ENCODE measurements at regions not wholly inside any gene's neighbourhood (a gene's known extent, or its start where the extent isn't known, plus 50 kb on each side); places are given as distances from the start of the nearest gene placed in this dataset.
"Not testable (repeated sequence)": the region's sequence is repeated elsewhere in the genome, so short reads cannot be mapped to it uniquely, and the experiment has no call there.

DNA sequence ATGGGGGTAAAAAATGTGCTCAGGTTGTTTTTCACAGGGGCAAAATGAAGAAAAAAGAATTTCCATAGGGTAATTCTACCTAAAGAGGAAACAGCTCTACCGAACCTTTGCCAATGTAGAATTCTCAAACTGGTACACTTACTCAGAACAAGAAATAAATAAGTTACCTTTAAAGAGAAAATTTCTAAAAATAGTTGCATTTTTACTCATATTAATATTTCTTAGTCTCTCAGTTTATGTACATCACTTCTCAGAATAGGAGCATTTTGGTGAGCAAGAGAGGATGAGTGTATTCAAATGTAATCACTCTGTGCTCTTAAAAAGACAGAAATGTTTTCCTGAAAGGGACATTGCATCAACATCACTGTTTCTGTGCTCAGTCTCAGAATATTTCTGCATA, 574.7 kb upstream of the SLC8A1 start:
- no peak for DNase-seq
- no peak for ATAC-seq
- intact Hi-C loops (cut with DNase I, micrococcal nuclease): no loop called here
- no peaks in the 10 kb centered on the region for H3K36me3 ChIP-seq (ENCODE audit: low read depth)
- no peak overlapping the region for H3K4me3 ChIP-seq
- TF ChIP-seq, protein P1, sequence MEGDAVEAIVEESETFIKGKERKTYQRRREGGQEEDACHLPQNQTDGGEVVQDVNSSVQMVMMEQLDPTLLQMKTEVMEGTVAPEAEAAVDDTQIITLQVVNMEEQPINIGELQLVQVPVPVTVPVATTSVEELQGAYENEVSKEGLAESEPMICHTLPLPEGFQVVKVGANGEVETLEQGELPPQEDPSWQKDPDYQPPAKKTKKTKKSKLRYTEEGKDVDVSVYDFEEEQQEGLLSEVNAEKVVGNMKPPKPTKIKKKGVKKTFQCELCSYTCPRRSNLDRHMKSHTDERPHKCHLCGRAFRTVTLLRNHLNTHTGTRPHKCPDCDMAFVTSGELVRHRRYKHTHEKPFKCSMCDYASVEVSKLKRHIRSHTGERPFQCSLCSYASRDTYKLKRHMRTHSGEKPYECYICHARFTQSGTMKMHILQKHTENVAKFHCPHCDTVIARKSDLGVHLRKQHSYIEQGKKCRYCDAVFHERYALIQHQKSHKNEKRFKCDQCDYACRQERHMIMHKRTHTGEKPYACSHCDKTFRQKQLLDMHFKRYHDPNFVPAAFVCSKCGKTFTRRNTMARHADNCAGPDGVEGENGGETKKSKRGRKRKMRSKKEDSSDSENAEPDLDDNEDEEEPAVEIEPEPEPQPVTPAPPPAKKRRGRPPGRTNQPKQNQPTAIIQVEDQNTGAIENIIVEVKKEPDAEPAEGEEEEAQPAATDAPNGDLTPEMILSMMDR (IDR thresholded peaks at IDR 0.05): no peak
- no peaks in the 10 kb centered on the region for H3K4me1 ChIP-seq (ENCODE audit: low read depth)
- H3K9me3 ChIP-seq: no peaks in the 10 kb centered on the region

DNA sequence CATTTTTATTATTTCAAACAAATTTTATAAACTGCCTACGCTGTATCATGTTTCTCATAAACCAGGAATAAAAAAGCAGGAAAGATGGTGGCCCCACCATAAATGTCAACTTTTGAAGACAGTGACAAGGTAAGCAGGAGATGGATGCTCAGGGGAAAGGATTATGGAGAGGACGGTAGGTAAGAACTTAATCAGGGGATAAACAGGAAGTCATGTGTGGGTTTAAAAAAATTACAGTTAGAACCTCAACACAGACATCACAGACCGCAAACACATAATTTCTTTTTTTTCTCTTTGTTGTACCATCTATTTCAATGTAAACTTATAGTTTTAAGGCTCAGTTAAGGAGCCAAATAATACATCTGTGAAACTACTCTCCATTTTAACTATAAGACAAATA, 575.2 kb upstream of the SLC8A1 start:
- Histone ChIP-seq H3K4me1 (ENCODE audit: low read depth) (no peaks in the 10 kb centered on the region), H3K4me3 (no peak overlapping the region), H3K36me3 (ENCODE audit: low read depth) (no peaks in the 10 kb centered on the region), H3K9me3 (no peaks in the 10 kb centered on the region)
- DNase-seq (no peak), ATAC-seq (no peak)
- TF ChIP-seq, protein P1 (IDR thresholded peaks at IDR 0.05): no peak
- intact Hi-C loops (cut with DNase I, micrococcal nuclease): no loop called here

DNA sequence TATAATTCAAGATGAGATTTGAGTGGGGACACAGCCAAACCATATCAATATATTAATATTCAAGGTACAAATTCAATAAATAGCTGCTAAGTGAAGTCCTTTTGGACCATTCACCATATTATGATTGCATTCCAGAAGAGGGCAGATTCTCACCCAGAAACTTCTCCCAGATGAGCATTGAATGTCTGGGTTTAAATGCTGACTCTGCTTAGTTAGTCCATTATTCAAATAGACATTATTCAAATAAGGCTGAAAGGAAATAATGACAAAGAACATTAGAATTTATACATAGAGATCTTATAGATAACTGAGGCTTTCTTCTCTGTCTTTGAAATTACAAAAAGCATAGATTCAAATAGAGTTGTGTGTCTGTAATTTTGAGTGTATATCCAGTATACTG, 579.4 kb upstream of the SLC8A1 start:
- ATAC-seq (no peak), DNase-seq (no peak)
- no peak overlapping the region for H3K4me3 ChIP-seq
- no peaks in the 10 kb centered on the region for H3K4me1 ChIP-seq (ENCODE audit: low read depth)
- H3K9me3 ChIP-seq: no peaks in the 10 kb centered on the region
- no peaks in the 10 kb centered on the region for H3K36me3 ChIP-seq (ENCODE audit: low read depth)
- intact Hi-C loops (cut with DNase I, micrococcal nuclease): no loop called here
- TF ChIP-seq, protein P1 (IDR thresholded peaks at IDR 0.05): no peak

DNA sequence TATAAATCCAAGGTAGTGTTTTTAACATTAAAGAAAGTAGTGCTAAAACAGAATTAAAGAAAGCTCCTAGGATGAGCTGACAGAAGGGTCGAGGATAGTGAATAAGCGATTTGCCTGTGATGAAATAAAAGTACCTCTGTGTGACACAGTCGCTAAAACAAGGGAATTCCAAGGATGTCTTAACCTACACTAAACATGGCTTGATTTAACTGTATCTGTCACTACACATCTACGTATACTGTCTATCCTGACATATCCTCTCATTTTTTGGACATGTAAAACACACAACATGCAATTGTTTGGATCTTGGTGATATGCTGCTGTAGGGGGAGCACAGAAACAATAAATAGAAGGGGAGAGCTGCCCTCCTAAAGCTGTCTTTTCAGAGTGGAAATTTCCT, 580.8 kb upstream of the SLC8A1 start:
- Histone ChIP-seq H3K4me1 (ENCODE audit: low read depth) (no peaks in the 10 kb centered on the region), H3K9me3 (no peaks in the 10 kb centered on the region), H3K36me3 (ENCODE audit: low read depth) (no peaks in the 10 kb centered on the region), H3K4me3 (no peak overlapping the region)
- ATAC-seq (no peak), DNase-seq (no peak)
- intact Hi-C loops (cut with DNase I, micrococcal nuclease): no loop called here
- TF ChIP-seq, protein P1 (IDR thresholded peaks at IDR 0.05): no peak

DNA sequence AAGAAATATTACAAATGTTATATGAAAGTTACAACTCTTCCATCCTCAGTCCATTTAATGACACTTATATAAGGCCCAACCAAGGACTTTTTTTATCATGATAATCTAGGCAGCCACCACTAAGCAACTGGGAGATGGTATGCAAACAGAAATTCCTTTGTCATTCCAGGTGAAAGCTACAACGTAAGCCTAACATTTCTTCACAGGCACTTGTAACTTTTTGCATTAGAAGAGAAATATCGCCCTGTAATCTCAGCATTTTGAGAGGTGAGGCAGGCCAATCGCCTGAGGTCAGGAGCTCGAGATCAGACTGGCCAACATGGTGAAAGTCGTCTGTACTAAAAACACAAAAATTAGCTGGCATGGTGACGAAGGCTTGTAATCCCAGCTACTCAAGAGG, 581.2 kb upstream of the SLC8A1 start:
- intact Hi-C loops (cut with DNase I, micrococcal nuclease): no loop called here
- H3K4me1 ChIP-seq (ENCODE audit: low read depth): no peaks in the 10 kb centered on the region
- no peaks in the 10 kb centered on the region for H3K9me3 ChIP-seq
- DNase-seq: no peak
- TF ChIP-seq, protein P1 (IDR thresholded peaks at IDR 0.05): no peak
- H3K36me3 ChIP-seq (ENCODE audit: low read depth): no peaks in the 10 kb centered on the region
- H3K4me3 ChIP-seq: no peak overlapping the region
- no peak for ATAC-seq

DNA sequence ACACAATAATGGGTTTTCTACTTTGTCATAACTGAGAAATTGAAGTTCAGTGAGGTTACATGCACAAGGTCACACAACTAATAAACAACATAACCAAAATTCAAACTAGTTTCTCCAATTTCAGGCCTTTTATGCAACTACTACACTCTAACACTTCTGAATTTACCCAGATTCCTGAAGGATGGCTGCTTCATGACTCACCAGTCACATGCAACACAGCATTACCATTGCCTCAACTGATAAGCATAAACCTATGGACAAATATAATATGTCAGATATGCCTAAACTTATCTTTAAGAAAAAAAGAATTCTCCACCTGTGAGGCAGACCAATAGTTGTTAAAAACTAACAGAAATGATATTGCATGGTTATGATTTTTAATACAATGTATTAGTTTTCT, 586.5 kb upstream of the SLC8A1 start:
- no peaks in the 10 kb centered on the region for H3K4me1 ChIP-seq (ENCODE audit: low read depth)
- DNase-seq: no peak
- TF ChIP-seq, protein P1 (IDR thresholded peaks at IDR 0.05): no peak
- no peak for ATAC-seq
- peaks cover 4% of the 10 kb centered on the region for H3K9me3 ChIP-seq
- H3K4me3 ChIP-seq: no peak overlapping the region
- H3K36me3 ChIP-seq (ENCODE audit: low read depth): no peaks in the 10 kb centered on the region
- intact Hi-C loops (cut with DNase I, micrococcal nuclease): no loop called here

DNA sequence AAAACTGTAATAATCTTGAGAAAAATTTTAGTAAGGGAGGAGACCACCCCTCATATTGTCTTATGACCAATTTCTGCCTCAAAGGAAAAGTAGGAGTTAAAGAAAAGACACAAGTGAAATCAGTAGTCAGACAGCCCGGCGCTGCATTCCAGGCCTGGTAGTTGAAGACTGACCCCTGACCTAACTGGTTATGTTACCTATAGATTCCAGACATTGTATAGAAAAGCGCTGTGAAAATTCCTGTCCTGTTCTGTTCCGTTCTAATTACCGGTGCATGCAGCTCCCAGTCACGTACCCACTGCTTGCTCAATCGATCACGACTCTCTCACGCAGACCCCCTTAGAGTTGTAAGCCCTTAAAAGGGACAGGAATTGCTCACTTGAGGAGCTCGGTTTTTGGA, 587.9 kb upstream of the SLC8A1 start:
- H3K4me1 ChIP-seq (ENCODE audit: low read depth); DNase-seq; H3K9me3 ChIP-seq; ATAC-seq; intact Hi-C loops (cut with DNase I, micrococcal nuclease); H3K4me3 ChIP-seq; H3K36me3 ChIP-seq (ENCODE audit: low read depth): not testable (repeated sequence)
